HG03139 (cell line): ENCODE measurements at regions not wholly inside any gene's neighbourhood (a gene's known extent, or its start where the extent isn't known, plus 50 kb on each side); places are given as distances from the start of the nearest gene placed in this dataset.

Experiments used
- ATAC-seq: cut with Tn5 transposase; IDR thresholded peaks from one replicate; pipeline ENCODE4 v1.9.1; 2021; ENCODE audit not compliant: unreplicated experiment

DNA sequence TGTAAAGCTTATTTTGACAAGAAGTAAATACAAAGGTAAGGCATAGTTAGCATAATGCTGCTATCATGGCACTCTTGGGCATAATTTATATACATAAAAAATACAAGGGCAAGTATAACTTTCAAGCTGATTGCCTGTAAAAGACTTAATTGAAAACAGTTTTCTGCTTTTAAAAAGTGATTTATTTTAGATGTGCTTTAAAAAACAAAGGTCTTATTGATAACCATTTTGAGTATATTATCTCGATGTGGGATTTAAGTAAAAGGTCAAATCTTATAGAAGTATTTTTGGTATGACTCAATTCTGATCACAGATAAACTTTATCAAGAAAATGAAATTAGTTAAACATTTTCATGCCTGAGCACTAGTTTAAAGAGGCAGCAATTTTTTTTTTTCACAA is 175.8 kb downstream of the KCNRG start:
- ATAC-seq = no peak

DNA sequence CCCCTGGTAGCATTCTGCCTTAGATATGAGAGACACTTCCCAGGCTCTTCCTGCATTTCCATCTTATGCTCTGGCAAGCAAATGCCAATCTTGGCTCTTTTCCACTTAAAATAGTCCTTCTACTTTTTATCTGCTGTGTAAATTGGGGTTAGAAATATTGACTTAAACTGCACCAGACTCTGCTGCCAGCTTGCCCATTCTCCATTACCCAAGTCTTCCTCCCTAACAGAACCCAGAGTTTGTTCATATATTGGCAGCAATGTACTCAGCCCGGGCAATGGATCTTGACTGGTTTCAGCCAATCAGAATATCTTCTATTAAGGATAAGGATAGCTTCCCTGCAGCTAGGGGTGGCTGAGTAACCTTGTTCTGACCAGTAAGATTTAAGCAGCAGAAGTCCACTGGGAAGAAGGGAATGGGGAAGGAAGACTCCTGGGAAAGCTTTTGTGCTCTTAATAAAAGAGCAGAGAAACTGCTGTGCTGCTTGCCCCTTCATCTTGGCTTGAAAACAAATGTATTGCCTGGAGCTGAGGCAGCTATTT is 177.1 kb downstream of the KCNRG start:
- ATAC-seq = no peak

DNA sequence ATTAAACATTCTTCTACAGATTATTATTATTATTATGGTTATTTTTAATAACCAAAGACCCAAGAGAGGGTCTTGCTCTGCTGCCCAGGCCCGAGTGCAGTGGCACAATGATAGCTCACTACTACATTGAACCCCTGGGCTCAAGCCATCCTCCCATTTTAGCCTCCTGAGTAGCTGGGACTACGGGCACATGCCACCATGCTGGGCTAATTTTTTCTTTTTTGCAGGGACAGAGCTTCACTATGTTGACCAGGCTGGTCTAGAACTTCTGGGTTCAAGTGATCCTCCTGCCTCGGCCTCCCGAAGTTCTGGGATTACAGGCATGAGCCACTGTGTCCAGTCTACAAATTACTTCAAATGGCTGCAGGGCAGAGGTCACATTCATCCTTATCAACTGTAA is 179.8 kb downstream of the KCNRG start:
- ATAC-seq = no peak

DNA sequence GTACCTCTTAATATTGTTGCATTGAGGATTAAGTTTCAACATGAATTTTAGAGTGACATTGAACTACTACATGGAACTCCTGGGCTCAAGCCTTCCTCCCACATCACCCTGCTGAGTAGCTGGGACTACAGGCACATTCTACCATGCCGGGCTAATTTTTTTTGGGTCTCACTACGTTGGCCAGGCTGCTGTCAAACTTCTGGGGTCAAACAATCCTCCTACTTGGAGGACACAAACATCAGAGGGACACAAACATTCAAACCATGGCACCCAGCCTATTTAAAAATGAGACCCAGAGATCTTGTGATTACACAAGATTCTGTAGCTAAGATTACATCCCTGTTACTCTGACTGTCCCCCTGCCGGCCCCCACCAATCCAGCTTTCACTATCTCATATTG is 180.9 kb downstream of the KCNRG start:
- no peak for ATAC-seq

DNA sequence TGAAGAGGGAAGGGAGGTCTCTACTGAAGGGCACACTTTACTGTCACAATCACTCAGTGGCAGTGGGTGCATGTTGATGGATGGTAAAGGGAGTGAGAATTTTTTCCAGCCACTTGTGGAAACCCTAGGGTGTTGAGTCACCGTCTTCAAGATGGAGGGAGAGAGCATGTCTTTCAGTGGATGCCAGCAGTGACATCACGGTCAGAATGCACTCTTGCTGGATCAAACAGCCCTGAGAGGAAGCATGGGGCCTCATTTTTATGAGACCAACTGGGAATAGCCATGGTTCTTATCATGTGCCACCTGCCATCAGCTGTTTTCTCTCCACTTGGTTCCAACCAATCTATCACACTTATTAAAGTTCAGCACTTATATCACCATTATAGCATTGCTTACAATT is 182.5 kb downstream of the KCNRG start:
- ATAC-seq = no peak

DNA sequence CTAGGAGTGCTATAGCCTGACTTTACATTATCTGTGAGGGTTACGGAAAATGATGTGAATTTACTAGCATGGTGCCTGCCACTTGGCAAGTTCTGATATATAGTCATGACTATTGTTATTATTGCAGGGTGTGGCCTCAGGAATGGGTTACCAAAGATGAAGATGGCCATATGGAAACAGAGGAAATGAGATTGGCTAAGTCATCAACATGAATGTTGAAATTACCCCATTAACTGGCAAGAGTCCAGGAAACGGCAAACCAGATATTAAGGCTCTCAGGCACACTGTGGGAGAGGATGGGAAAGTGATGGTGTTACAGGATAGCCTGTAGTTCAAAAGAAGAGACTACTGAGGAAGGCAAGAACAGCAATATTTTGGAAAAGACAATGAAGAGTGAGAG is 183.3 kb downstream of the KCNRG start:
- ATAC-seq = no peak

DNA sequence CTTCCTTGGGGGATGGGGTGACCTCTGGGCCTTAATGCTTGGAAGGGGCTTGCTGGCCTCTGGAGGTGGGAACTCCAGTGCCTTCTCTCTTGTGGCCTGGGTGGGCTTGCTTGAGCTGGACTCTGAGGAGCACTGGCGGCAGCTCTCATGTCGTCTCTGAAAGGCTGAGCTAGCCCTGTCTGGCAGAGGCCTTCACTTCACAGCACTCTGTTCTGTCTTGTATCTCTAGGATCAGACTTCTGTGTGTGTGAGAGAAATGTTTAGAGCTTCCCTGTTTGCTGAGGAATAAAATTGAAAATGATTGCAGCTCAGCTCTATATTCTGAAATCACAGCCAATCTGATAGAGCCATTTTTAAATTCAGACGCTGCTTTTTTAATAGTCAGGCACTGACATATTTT is 185.3 kb downstream of the KCNRG start:
- no peak for ATAC-seq

DNA sequence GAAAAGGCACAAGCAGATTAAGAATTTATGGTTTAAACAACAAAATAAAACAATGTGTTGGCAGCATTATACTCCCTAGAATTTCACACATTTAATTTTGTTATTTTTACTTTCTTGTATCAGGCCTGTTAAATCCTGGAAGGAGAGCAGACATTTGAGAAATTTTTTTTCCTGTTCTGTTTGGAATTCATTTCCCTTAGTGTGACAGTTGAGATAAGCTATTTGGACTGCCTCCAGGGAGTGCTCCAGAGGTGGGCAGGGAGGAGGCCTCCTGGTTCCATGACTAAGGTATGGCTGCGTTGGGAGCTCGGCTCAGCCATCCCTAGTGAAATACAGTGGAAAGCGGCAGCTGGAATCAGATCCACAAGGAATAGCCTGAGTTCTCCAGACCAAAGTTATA is 185.7 kb downstream of the KCNRG start:
- ATAC-seq = no peak

DNA sequence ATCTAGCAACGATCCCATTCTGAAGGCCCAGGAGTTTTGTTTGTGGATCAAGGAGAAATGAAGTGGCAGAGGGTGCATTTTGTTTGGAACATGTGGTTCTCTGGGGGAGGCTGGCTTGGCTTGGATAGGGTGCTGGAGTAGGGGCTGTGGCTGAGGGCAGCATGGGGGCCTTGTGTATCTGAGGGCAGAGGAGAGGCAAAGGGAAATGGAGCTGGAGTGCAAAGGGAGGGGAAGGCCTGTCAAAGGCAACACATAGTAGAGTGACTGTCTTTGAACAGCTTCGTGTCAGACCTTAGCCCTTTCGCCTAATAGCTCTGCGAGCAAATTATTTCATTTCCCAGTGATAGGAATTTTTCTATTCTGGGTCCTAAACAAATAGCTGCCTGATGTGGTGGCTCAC is 187.2 kb downstream of the KCNRG start:
- no peak for ATAC-seq

DNA sequence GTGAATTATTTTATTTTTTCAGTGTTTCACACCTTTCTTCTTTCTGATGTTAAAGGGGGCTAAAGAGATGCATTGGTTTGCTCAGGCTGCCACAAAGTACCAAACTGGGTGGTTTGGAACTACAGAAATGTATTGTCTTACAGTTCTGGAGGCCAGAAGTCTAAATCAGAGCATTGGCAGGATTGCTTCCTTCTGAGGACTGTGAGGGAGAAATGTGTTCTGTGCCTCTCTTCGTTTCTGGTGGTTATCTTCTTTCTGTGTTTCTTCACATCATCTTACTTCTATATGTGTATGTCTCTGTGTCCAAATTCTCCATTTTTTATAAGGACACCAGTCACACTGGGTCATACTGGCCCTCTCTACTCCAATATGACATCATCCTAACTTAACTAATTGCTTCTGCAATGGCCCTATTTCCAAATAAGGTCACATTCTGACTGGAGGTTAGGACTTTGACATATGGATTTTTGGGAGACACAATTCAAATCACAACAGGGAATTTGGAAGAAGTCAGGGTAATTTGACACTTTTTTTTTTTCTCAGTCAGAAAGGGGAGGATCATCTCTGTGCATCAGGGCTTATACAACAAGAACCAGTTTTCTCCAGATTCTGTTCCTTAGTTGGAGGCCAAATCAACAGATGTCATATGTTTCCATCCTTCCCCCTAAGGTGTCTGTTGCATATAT is 188.2 kb downstream of the KCNRG start:
- no peak for ATAC-seq

DNA sequence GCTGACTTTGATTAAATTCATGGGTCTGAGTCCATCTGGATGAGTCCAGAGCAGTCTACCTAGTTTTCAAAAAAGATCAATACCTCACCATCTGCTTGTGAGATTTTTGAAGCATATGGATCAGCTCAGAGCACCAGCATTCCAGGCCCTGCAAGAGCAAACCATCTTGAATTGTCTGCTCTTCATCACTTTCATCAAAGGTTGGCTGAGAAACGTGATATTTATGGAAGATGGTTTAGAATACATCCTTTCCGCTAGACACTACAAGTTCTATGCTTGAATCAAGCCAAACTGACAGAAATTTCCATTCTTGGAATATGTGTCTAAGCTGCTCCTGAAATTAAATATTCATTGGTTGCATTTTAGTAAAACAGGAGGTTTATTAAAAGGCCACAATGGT is 190.3 kb downstream of the KCNRG start:
- no peak for ATAC-seq

DNA sequence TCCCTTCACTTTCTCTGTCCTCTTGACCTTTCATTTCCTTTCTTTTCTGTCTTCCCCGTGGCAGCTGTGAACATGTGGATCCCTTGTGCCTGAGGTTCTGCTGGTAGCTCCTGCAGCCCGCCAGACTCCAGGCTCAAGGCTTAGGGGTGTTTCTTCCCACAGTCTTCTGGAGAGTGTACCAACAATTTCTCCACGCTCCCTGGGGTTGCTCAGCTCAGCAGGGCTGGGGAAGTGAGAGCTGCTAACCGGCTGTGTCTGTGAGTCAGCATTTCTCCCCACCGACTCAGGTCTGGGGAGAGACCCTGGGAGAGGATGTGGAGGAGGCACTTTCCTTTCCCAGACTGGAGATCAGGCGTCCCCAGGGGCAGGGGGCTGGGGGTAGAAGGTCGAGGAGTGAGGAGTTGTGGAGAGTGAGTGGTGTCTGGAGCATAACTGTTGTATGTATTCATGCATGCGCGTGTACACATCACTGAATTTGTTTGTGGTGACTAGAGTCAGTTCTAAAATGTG is 193.6 kb downstream of the KCNRG start:
- no peak for ATAC-seq

DNA sequence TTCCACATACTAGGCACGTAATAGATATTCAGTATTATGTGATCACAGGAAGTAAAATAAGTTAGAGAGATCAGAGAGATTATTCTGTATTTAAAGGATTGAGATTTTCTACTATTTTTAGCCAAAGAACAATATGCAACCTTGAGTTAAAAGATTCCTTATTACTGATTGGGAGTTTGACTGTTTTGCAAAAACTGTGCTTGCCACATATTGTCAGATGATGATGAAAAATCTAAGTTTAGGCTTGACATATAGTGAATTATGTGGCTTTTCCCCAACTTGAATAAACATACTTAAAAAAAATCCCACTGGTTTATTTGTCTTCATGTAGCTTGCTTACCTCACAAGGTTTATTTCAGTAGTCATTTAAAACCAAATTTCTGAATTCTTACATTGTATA is 194.4 kb downstream of the KCNRG start:
- ATAC-seq = no peak

DNA sequence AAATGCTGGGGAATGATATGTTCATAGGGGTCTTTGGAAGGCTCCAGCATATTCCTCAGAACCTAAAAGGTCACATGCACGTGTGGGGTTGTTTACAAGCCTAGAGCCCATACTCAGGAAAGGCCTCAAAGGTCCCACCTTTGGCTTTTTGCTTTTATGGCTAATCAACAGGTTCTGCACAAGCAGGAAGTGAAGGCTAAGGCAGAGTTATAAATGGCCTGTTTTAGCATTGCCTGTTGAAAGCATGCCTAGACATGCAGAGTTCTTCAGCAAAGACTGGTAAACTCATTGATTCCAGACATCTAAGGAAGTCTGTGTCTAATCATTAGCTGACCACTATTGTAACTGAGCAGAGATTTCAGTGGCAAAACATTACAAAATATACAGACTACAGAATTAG is 198.3 kb downstream of the KCNRG start:
- no peak for ATAC-seq

DNA sequence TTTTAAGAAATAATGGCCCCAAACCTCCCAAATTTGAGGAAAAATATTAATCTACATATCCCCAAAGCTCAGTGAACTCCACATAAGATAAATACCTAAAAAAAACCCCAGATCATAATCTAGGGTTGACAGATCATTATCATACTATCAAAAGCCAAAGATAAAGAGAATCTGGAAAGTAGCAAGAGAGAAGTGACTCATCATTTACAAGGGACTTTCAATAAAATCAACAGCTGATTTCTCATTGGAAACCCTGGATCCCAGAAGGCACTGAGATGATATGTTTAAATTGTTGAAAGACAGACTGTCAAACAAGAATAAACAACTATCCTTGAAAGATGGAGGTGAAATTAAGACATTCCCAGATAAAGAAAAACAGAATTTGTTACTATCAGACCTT is 199.3 kb downstream of the KCNRG start:
- ATAC-seq = no peak

DNA sequence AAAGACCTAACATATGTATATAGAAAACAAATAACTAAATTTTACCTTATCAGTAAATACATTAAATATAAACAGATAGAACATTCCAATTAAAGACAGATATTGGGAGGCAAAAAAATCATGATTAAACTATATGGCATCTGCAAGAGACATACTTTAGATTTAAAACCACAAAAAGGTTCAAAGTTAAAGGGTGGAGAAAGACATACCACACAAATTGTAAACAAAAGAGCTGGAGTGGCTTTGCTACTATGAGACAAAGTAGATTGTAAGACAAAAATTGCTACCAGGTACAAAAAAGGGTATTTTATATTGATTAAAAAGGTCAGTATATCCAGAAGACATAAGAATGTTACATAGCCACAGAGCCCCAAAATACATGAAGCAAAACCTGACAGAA is 200.2 kb downstream of the KCNRG start:
- no peak for ATAC-seq

DNA sequence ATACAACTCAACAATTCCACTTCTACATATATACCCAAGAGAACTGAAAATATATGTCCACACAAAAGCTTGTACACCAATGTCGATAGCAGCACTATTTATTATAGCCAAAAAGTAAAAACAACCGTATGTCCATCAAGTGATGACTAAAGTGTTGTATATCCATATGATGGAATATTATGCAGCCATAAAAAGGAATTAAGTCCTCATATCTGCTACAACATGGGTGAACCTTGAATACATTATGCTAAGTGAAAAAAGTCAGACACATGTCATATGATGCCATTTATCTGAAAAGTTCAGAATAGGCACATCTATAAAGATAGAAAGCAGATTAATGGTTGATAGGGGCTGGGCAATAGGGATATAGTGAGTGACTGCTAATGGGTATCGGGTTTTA is 204.5 kb downstream of the KCNRG start:
- no peak for ATAC-seq

DNA sequence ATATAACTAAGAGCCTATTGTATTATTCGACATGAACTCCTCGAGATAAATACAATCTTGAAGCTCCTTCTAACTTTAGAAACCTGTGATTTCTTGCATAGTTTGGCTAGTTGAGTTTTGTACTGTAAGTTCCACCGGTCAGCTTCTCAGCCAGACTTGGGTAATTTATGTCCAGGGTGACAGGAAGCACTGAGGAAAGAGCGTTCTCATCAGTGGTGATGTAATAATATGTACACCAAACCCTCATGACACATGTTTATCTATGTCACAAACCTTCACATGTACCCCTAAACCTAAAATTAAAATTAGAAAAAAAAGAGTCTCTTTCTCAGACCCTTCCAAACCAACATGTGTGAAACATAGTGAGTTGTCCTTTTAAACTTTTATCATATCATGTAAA is 205.7 kb downstream of the KCNRG start:
- no peak for ATAC-seq

DNA sequence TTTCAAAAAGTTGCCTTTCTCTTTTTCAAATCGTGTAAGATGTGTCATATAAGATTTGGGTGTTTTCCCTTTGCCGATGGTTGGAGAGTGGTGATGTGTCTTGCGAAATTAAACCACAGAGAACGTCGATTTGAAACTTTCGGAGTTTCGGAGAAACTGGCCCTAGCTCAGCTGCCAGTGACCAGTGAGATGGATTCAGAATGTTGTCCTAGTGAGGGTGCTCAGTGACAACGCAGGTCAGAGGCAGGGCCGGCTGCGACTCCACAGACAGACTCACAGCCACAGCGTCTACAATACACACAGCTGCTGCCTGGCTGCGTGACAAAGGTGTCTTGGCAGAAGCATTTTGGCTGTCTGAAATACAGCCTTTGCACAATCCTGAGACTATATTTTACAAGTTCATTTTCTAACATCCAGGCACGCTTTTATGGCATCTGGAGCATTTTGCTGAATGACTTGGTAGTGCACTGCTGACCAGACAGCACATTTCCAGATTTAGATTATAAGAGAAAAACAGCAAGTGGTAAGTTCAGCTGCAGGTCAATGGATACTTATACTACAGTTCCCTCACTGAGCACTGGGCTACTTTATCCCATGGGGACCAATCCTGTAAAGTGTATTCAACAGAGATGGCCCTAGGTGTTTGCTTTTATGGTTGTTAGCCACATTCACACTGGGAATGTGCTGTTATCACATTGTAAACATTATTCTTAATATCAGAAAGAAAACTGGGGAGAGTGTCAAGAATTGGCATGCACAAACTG is 207.5 kb downstream of the KCNRG start:
- ATAC-seq = no peak

DNA sequence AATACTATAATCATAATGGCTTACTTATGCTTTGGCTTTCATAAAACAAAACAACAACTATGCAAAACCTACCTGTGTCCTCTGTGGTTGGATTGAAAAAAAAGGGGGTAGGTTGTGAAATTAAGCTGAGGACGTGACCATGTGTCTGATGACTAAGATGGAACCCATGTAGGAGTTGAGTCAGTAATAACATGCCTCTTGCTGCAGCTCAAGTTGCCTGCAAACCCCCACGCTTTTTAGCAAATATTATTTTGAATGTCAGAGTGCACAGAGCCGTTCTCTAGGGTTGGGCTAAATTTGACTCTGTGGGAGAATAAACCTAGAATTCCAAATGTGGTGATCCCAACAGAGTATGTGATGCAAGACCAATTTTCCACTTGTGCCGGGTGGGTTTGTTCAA is 209.3 kb downstream of the KCNRG start:
- ATAC-seq = peak; percentile 52

DNA sequence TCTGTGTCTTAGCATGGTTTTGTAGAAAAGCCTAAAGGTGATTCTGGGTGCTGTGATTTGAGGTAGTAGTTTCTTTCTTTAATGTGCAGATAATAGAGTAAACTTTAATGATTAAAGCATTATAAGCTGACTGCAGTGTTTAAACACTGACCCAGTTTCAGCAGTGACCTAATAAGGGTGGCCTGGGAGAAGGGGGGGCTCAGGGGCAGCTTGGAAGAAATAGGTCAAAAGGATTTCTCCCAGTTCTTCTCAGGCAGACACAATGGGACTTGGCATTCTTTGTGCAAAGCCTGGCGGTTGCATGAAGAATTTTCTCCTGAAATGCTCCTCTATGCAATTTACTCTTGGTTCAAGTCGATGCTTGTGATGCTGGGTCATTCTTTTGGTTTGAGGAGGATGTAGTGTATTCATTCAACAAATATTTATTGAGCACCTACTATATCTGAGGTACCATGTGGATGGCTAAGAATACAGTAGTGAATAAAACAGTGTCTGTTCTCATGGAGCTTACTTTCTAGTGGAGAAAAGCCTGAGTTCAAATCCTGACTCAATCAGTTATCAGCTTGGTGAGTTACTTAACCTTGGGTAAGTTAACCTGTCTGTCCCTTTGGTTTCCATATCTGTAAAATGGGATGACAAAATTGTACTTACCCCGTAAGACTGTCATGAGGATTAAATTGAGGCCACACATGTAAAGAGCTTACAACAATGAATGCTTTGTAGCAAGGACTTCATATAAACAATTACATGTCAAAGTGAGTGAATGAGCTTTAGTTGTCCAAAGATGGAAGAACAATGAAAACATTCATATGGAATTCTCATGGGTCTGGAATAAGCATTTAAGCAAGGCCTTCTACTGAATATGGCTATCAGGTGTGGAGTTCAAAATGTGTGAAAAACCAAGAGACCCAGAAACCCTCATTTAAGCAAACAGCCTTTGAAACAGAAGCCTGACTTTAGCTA is 210.2 kb downstream of the KCNRG start:
- no peak for ATAC-seq
